ENCODE measurements at regions not wholly inside any gene's neighbourhood (a gene's known extent, or its start where the extent isn't known, plus 50 kb on each side); places are given as distances from the start of the nearest gene placed in this dataset.
"Not testable (repeated sequence)": the region's sequence is repeated elsewhere in the genome, so short reads cannot be mapped to it uniquely, and the experiment has no call there.

GRCh38 chr13:87736849-87737385 is 65.7 kb downstream of the SLITRK5 start:
- peak; percentile 44 for DNase-seq

GRCh38 chr13:87754097-87754496 is 82.9 kb downstream of the SLITRK5 start:
- DNase-seq = no peak

- DNase-seq = no peak
Observed at GRCh38 chr13:87769445-87769844, 98.3 kb downstream of the SLITRK5 start.

- no peak for DNase-seq
Observed at GRCh38 chr13:87777387-87777786, 106.2 kb downstream of the SLITRK5 start.

GRCh38 chr13:87778128-87778527 is 107.0 kb downstream of the SLITRK5 start:
- no peak for DNase-seq

- no peak for DNase-seq
Observed at GRCh38 chr13:87779426-87779825, 108.3 kb downstream of the SLITRK5 start.

GRCh38 chr13:87783366-87783765 is 112.2 kb downstream of the SLITRK5 start:
- peak; percentile 74 for DNase-seq

- no peak for DNase-seq
Observed at GRCh38 chr13:87788363-87788762, 117.2 kb downstream of the SLITRK5 start.

GRCh38 chr13:87792878-87793277 is 121.7 kb downstream of the SLITRK5 start:
- DNase-seq = no peak

GRCh38 chr13:87798536-87798935 is 127.4 kb downstream of the SLITRK5 start:
- DNase-seq = peak; percentile 54

- DNase-seq = no peak
Observed at GRCh38 chr13:87810391-87810801, 139.2 kb downstream of the SLITRK5 start.

GRCh38 chr13:87810920-87811344 is 139.8 kb downstream of the SLITRK5 start:
- no peak for DNase-seq

GRCh38 chr13:87814403-87814802 is 143.2 kb downstream of the SLITRK5 start:
- DNase-seq = no peak

- peak; percentile 8 for DNase-seq
Observed at GRCh38 chr13:87820241-87820640, 149.1 kb downstream of the SLITRK5 start.

GRCh38 chr13:87821512-87821911 is 150.3 kb downstream of the SLITRK5 start:
- no peak for DNase-seq

GRCh38 chr13:87826301-87826700 is 155.1 kb downstream of the SLITRK5 start:
- not testable (repeated sequence) for DNase-seq

GRCh38 chr13:87827479-87827878 is 156.3 kb downstream of the SLITRK5 start:
- no peak for DNase-seq

- DNase-seq = no peak
Observed at GRCh38 chr13:87837522-87837921, 166.4 kb downstream of the SLITRK5 start.

GRCh38 chr13:87837946-87838345 is 166.8 kb downstream of the SLITRK5 start:
- no peak for DNase-seq

- DNase-seq = peak; percentile 2
Observed at GRCh38 chr13:87851410-87851809, 180.2 kb downstream of the SLITRK5 start.

- DNase-seq = no peak
Observed at GRCh38 chr13:87855553-87855952, 184.4 kb downstream of the SLITRK5 start.

- no peak for DNase-seq
Observed at GRCh38 chr13:87859261-87859660, 188.1 kb downstream of the SLITRK5 start.

GRCh38 chr13:87867426-87867825 is 196.3 kb downstream of the SLITRK5 start:
- DNase-seq = no peak

GRCh38 chr13:87868731-87869130 is 197.6 kb downstream of the SLITRK5 start:
- DNase-seq = no peak

GRCh38 chr13:87872813-87873212 is 201.6 kb downstream of the SLITRK5 start:
- no peak for DNase-seq

Measured in tongue (tissue), 1 donor.